OCI-LY1 (cell line): ENCODE measurements at regions not wholly inside any gene's neighbourhood (a gene's known extent, or its start where the extent isn't known, plus 50 kb on each side); places are given as distances from the start of the nearest gene placed in this dataset.

Experiments used
- CTCF ChIP-seq: fragments of 200-600 bp; sonication (generic), shearing (Covaris generic); IDR thresholded peaks from 2 replicates; pipeline ENCODE4 v1.5.1; 2017; ENCODE audit warnings: mild to moderate bottlenecking, antibody characterized with exemption, low read length, moderate library complexity, mixed read lengths
- EZH2 ChIP-seq: fragments of 200-600 bp; sonication (generic), shearing (Covaris generic); IDR thresholded peaks from 2 replicates; pipeline ENCODE4 v1.8.0; 2017; ENCODE audit warnings: borderline replicate concordance, mixed run types, mild to moderate bottlenecking, antibody characterized with exemption, low read length, moderate library complexity, mixed read lengths

GRCh38 chr6:67237277-67237676 is 1397.8 kb upstream of the ADGRB3 start:
- TF ChIP-seq CTCF (no peak), EZH2 (no peak)
